Lung (tissue), 11 donors: ENCODE measurements at regions not wholly inside any gene's neighbourhood (a gene's known extent, or its start where the extent isn't known, plus 50 kb on each side); places are given as distances from the start of the nearest gene placed in this dataset.
"Not testable (repeated sequence)": the region's sequence is repeated elsewhere in the genome, so short reads cannot be mapped to it uniquely, and the experiment has no call there.

Experiments
- ATAC-seq: fragments of 200-7000 bp; cut with Tn5 transposase; one replicate; pipeline ENCODE4 v1.9.1; 2020; ENCODE audit warnings: moderate number of reproducible peaks; ENCODE audit not compliant: insufficient read depth, low FRiP score
- DNase-seq, 3 donors: peaks; one replicate each; pipeline ENCODE4 v3.0.0-alpha.2; 2013 to 2017
- H3K27ac ChIP-seq, 2 donors: one replicate each; pipeline ENCODE4 v1.5.1; 2013; ENCODE audit warnings: mild to moderate bottlenecking in 2 of 2, moderate library complexity in 2 of 2, control low read depth in 1 of 2, inconsistent platforms in 1 of 2, low read depth in 1 of 2, low read length in 1 of 2
- H3K27me3 ChIP-seq, 3 donors: one replicate each; pipeline ENCODE4 v1.5.1; 2013; ENCODE audit warnings: low read length in 2 of 3; ENCODE audit not compliant: control insufficient read depth in 3 of 3, insufficient read depth in 3 of 3
- H3K36me3 ChIP-seq, 4 donors: one replicate each; pipeline ENCODE4 v1.5.1; 2013; ENCODE audit warnings: low read length in 4 of 4, mild to moderate bottlenecking in 1 of 4, moderate library complexity in 1 of 4; ENCODE audit not compliant: control insufficient read depth in 4 of 4, insufficient read depth in 4 of 4
- H3K4me1 ChIP-seq, 5 donors: one replicate each; pipeline ENCODE4 v1.5.1; 2013; ENCODE audit warnings: low read length in 5 of 5, mild to moderate bottlenecking in 2 of 5, moderate library complexity in 1 of 5; ENCODE audit not compliant: control insufficient read depth in 5 of 5, insufficient read depth in 5 of 5
- H3K4me3 ChIP-seq: one replicate; pipeline ENCODE4 v1.5.1; 2013; ENCODE audit warnings: mild to moderate bottlenecking, control low read depth, moderate library complexity
- H3K9ac ChIP-seq, 2 donors: one replicate each; pipeline ENCODE4 v1.5.1; 2013; ENCODE audit warnings: low read length in 2 of 2, control low read depth in 1 of 2; ENCODE audit not compliant: insufficient read depth in 1 of 2
- H3K9me3 ChIP-seq, 4 donors: one replicate each; pipeline ENCODE4 v1.5.1; 2013; ENCODE audit warnings: low read length in 3 of 4, mild to moderate bottlenecking in 1 of 4, moderate library complexity in 1 of 4; ENCODE audit not compliant: control insufficient read depth in 4 of 4, insufficient read depth in 3 of 4
- CTCF ChIP-seq: IDR thresholded peaks from 2 replicates; pipeline ENCODE4 v1.5.1; 2012; ENCODE audit warnings: mild to moderate bottlenecking; ENCODE audit errors: control extremely low read depth, extremely low read depth
- WGBS, 2 donors: extraction: QIAGEN DNeasy Blood & Tissue Kit; methylation state at CpG; one replicate each; pipeline ENCODE4 v1.1.7; 2013; 5-methylcytosine and 5-hydroxymethylcytosine counted together
- donor health status: control.
- donor health status: control.
- donor health status: Bipolar disorder and iron deficiency.
- donor health status: healthy.
- donor health status: DM: yes; HTN: yes; CAD: no.

- H3K27me3 ChIP-seq = no peaks in the 10 kb centered on the region
- H3K4me1 ChIP-seq = no peaks in the 10 kb centered on the region
- no peak for ATAC-seq
- H3K36me3 ChIP-seq = no peaks in the 10 kb centered on the region
- no peak for DNase-seq
- 66 to 72% methylated on average over 5 of the region's 5 CpGs for WGBS, 2 donors
- no peak for TF ChIP-seq CTCF
- H3K27ac ChIP-seq = no peak overlapping the region
- peaks cover 0 to 2% (median 0%) of the 10 kb centered on the region in 4 donors for H3K9me3 ChIP-seq
- H3K9ac ChIP-seq = no peak overlapping the region
- no peak overlapping the region for H3K4me3 ChIP-seq
These were observed 65.6 kb upstream of the IRX2 start for GRCh38 chr5:2817031-2817603.

- ATAC-seq (no peak), DNase-seq (no peak)
- 56 to 72% methylated on average over 9 of the region's 9 CpGs for WGBS, 2 donors
- H3K9me3 ChIP-seq = no peaks in the 10 kb centered on the region
- H3K4me1 ChIP-seq = no peaks in the 10 kb centered on the region
- no peak for TF ChIP-seq CTCF
- no peak overlapping the region for H3K4me3 ChIP-seq
- H3K36me3 ChIP-seq = no peaks in the 10 kb centered on the region
- H3K27ac ChIP-seq = no peak overlapping the region
- H3K9ac ChIP-seq = no peak overlapping the region
- H3K27me3 ChIP-seq = no peaks in the 10 kb centered on the region
These were observed 62.2 kb upstream of the IRX2 start for GRCh38 chr5:2813678-2814077.

- no peak for ATAC-seq
- WGBS, 2 donors = 69 to 82% methylated on average over 3 of the region's 3 CpGs
- no peaks in the 10 kb centered on the region for H3K27me3 ChIP-seq
These were observed 59.2 kb upstream of the IRX2 start for GRCh38 chr5:2810644-2811043.

GRCh38 chr5:2807244-2807643 is 55.8 kb upstream of the IRX2 start:
- DNase-seq, H3K9me3 ChIP-seq, ATAC-seq, H3K4me1 ChIP-seq, H3K27me3 ChIP-seq, H3K36me3 ChIP-seq, H3K9ac ChIP-seq, H3K27ac ChIP-seq, H3K4me3 ChIP-seq: not testable (repeated sequence)
- WGBS, 2 donors = 77 to 81% methylated on average over 5 of the region's 5 CpGs

More at GRCh38 chr5:2810644-2811043, 59.2 kb upstream of the IRX2 start:
- Histone ChIP-seq H3K4me3 (no peak overlapping the region), H3K9me3 (peaks cover 0 to 2% (median 0%) of the 10 kb centered on the region in 4 donors), H3K4me1 (no peaks in the 10 kb centered on the region), H3K27ac (no peak overlapping the region), H3K36me3 (no peaks in the 10 kb centered on the region), H3K9ac (no peak overlapping the region)
- TF ChIP-seq CTCF = no peak
- peak in 1 of 3 donors; percentile 27 for DNase-seq
